K562 (cell line): ENCODE measurements at regions not wholly inside any gene's neighbourhood (a gene's known extent, or its start where the extent isn't known, plus 50 kb on each side); places are given as distances from the start of the nearest gene placed in this dataset.

Experiments
- ATAC-seq: fragments of 200-7000 bp; cut with Tn5 transposase; 3 replicates; pipeline ENCODE4 v1.9.1; 2020; ENCODE audit warnings: moderate library complexity
- BruUV-seq: library from RNA; stranded (reverse); fragments of 400-500 nt; replicated peaks from 2 replicates; lab custom pipeline; 2021; lab: Mats Ljungman, UMichigan
- CTCF ChIA-PET: fragments of 300-600 bp; formaldehyde crosslinking; extraction: SDS; loops from one replicate; lab custom pipeline; 2021; ENCODE audit warnings: low intra/inter-chr PET ratio; lab: Yijun Ruan, JAX
- POLR2A ChIA-PET: fragments of 300-600, 350-650 bp; sonication (Branson Sonifier 250); formaldehyde crosslinking; extraction: SDS; loops from one replicate; lab custom pipeline; 2021; ENCODE audit warnings: antibody characterized with exemption, inconsistent platforms; lab: Yijun Ruan, JAX
- DNase-seq, 4 experiments: peaks; one replicate each; pipeline versions ENCODE4 v3.0.0 to v3.0.0-alpha.2; 2011 to 2018; ENCODE audit warnings: low spot score in 3 of 4, mixed read lengths in 3 of 4; ENCODE audit errors: extremely low read depth in 1 of 4
- FAIRE-seq: peaks from 2 replicates; lab custom pipeline; 2011; peaks lifted over from hg19 to GRCh38; lab: Jason Lieb, UNC
- H2AFZ ChIP-seq: 2 replicates; pipeline ENCODE4 v1.6.0; 2011; ENCODE audit warnings: low read depth, low read length, control low read depth, inconsistent platforms
- H3K27ac ChIP-seq: fragments of 200-600 bp; 3 replicates; pipeline ENCODE4 v1.8.0; 2011; ENCODE audit warnings: low read depth, mild to moderate bottlenecking, control low read depth, inconsistent platforms, low read length, moderate library complexity, mixed read lengths; ENCODE audit errors: extremely low read depth
- H3K27me3 ChIP-seq, 2 experiments: fragments of 300-600 bp in 1 of 2; 2 replicates in 1 of 2; 3 replicates in 1 of 2; pipeline versions ENCODE4 v1.6.0 to v1.8.0; 2011; ENCODE audit warnings: inconsistent platforms in 2 of 2, low read length in 2 of 2, mild to moderate bottlenecking in 1 of 2, mixed read lengths in 1 of 2, moderate library complexity in 1 of 2; ENCODE audit not compliant: control insufficient read depth in 2 of 2, insufficient read depth in 2 of 2
- H3K36me3 ChIP-seq: fragments of 300-600 bp; 3 replicates; pipeline ENCODE4 v1.8.0; 2011; ENCODE audit warnings: mild to moderate bottlenecking, low read length, inconsistent platforms; ENCODE audit not compliant: control insufficient read depth, insufficient read depth
- H3K4me1 ChIP-seq, 2 experiments: fragments of 200-600 bp in 1 of 2; replicated peaks in 1 of 2; 2 replicates in 1 of 2; 3 replicates in 1 of 2; pipeline versions ENCODE4 v1.5.1 to v1.8.0; 2011; ENCODE audit warnings: inconsistent platforms in 2 of 2, low read length in 2 of 2, mild to moderate bottlenecking in 1 of 2, mixed read lengths in 1 of 2, moderate library complexity in 1 of 2; ENCODE audit not compliant: control insufficient read depth in 2 of 2, insufficient read depth in 2 of 2
- H3K4me2 ChIP-seq: 2 replicates; pipeline ENCODE4 v1.6.1; 2011; ENCODE audit warnings: low read length, control low read depth, inconsistent platforms, mixed read lengths; ENCODE audit not compliant: insufficient read depth
- H3K4me3 ChIP-seq: fragments of 200-600 bp; sonication (generic), shearing (Covaris generic); 2 replicates; pipeline ENCODE4 v1.5.1; 2016; ENCODE audit warnings: control low read depth, inconsistent platforms
- H3K79me2 ChIP-seq: fragments of 200-600 bp; 3 replicates; pipeline ENCODE4 v1.8.0; 2011; ENCODE audit warnings: low read length, inconsistent platforms; ENCODE audit not compliant: control insufficient read depth, insufficient read depth
- H3K9ac ChIP-seq, 2 experiments: 2 replicates each; pipeline versions ENCODE4 v1.6.0 to v1.6.1; 2011; ENCODE audit warnings: low read depth in 2 of 2, low read length in 2 of 2, control low read depth in 1 of 2, inconsistent platforms in 1 of 2, mild to moderate bottlenecking in 1 of 2, mixed read lengths in 1 of 2; ENCODE audit not compliant: insufficient read depth in 1 of 2
- H3K9me1 ChIP-seq: one replicate; pipeline ENCODE4 v1.6.0; 2011; ENCODE audit warnings: inconsistent platforms, mild to moderate bottlenecking, low read length, moderate library complexity; ENCODE audit not compliant: control insufficient read depth, insufficient read depth
- H3K9me3 ChIP-seq: replicated peaks from 2 replicates; pipeline ENCODE4 v1.5.1; 2011; ENCODE audit warnings: low read depth, low read length, inconsistent platforms; ENCODE audit not compliant: control insufficient read depth, insufficient read depth
- H4K20me1 ChIP-seq: replicated peaks from 2 replicates; pipeline ENCODE4 v1.6.1; 2011; ENCODE audit warnings: low read length, inconsistent platforms, mixed read lengths; ENCODE audit not compliant: control insufficient read depth, insufficient read depth
- BHLHE40 ChIP-seq: IDR thresholded peaks from 2 replicates; pipeline ENCODE4 v1.6.1; 2011; ENCODE audit warnings: low read length, improper control_type of control experiment
- CBX2 ChIP-seq: fragments of 200-600 bp; sonication (generic); IDR thresholded peaks from one replicate; pipeline ENCODE4 v1.6.1; 2012; ENCODE audit warnings: mild to moderate bottlenecking, low read length, inconsistent platforms; ENCODE audit not compliant: insufficient read depth, poor library complexity, severe bottlenecking
- GTF2F1 ChIP-seq: IDR thresholded peaks from 2 replicates; pipeline ENCODE4 v1.6.1; 2011; ENCODE audit warnings: low read depth, low read length, improper control_type of control experiment
- HNRNPH1 ChIP-seq: fragments of 200-400 bp; formaldehyde crosslinking; optimal IDR thresholded peaks from 2 replicates; pipeline ENCODE3; 2017; ENCODE audit warnings: low read depth, mild to moderate bottlenecking, low read length, moderate library complexity
- RHOXF2B ChIP-seq: fragments of 250-450 bp; sonication (Bioruptor Pico); conservative IDR thresholded peaks from 2 replicates; pipeline ENCODE4 v1.5.1; 2021
- RNF2 ChIP-seq: sonication (generic); IDR thresholded peaks from 2 replicates; pipeline ENCODE4 v1.6.1; 2016
- SLC30A9 ChIP-seq: fragments of 250-450 bp; sonication (Bioruptor Pico); IDR thresholded peaks from 2 replicates; pipeline ENCODE4 v1.8.0; 2022; ENCODE audit warnings: mild to moderate bottlenecking, moderate library complexity
- SRSF1 ChIP-seq: fragments of 200-400 bp; formaldehyde crosslinking; IDR thresholded peaks from 2 replicates; pipeline ENCODE4 v1.6.1; 2017; ENCODE audit warnings: mild to moderate bottlenecking, low read depth, low read length, moderate library complexity
- TCFL5 ChIP-seq: fragments of 250-450 bp; sonication (Bioruptor Pico); conservative IDR thresholded peaks from 2 replicates; pipeline ENCODE4 v1.6.1; 2021; ENCODE audit warnings: mild to moderate bottlenecking, moderate library complexity, matching md5 sums
- ZKSCAN1 ChIP-seq: fragments of 150-350 bp; IDR thresholded peaks from 2 replicates; pipeline ENCODE4 v1.6.1; 2016; ENCODE audit warnings: low read depth, low read length
- ZNF551 ChIP-seq: fragments of 250-450 bp; sonication (Bioruptor Pico); IDR thresholded peaks from 2 replicates; pipeline ENCODE4 v1.5.0; 2021; ENCODE audit warnings: mild to moderate bottlenecking, moderate library complexity
- ZNF76 ChIP-seq: fragments of 250-450 bp; sonication (Bioruptor Pico); IDR thresholded peaks from 2 replicates; pipeline ENCODE4 v1.4.0; 2020; ENCODE audit warnings: mild to moderate bottlenecking, moderate library complexity, borderline replicate concordance
- WGBS: fragments of 100-300 bp; shearing (Covaris generic); methylation state at CpG from one replicate; pipeline ENCODE4 v1.1.6; 2016; ENCODE audit warnings: low coverage, mixed read lengths; ENCODE audit not compliant: insufficient coverage; ENCODE audit errors: missing lambda C conversion rate; 5-methylcytosine and 5-hydroxymethylcytosine counted together
- in situ Hi-C: fragments of 300-500 bp; cut with MboI; formaldehyde crosslinking; loops from 4 replicates; pipeline ENCODE4 v1.15.0; 2018; ENCODE audit warnings: inconsistent platforms, mixed read lengths
- intact Hi-C: fragments of 100-400 bp; cut with micrococcal nuclease; formaldehyde crosslinking; loops from 2 replicates; pipeline ENCODE4 v1.14.2; 2022
- TF ChIP-seq, protein P1 (sequence below): fragments of 250-450 bp; sonication (Bioruptor Pico); IDR thresholded peaks from 2 replicates; pipeline ENCODE4 v1.8.0; 2022; ENCODE audit warnings: moderate library complexity, mild to moderate bottlenecking, inconsistent platforms

DNA sequence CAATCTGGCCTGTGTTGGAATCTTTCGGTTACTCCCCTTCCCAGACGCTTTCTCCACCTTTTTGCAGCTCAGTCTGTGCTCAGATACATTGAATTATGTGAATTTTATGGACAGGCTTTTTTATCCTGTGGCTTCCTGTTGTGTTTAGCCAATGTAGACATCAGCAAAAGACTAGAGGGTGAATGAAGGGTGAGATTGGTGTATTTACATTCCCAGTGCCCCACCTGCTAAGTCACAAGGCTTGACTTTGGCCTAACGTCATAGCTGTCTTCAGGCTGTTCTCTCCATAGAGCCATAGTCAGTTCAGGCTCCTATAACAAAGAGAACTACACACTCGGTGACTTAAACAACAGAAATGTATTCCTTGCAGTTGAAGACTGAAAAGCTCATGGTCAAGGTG, 97.5 kb upstream of the FSHB start:
- Histone ChIP-seq H3K79me2 (no peaks in the 10 kb centered on the region), H3K27ac (no peak overlapping the region), H3K4me2 (no peak overlapping the region), H2AFZ (no peak overlapping the region), H4K20me1 (no peaks in the 10 kb centered on the region), H3K36me3 (no peaks in the 10 kb centered on the region), H3K9me3 (no peaks in the 10 kb centered on the region; the same call in 1 of the 2 replicates), H3K4me1 (no peaks in the 10 kb centered on the region), H3K9me1 (no peaks in the 10 kb centered on the region), H3K4me3 (no peak overlapping the region)
- DNase-seq (no peak), FAIRE-seq (no peak)
- intact Hi-C loops: no loop called here
- TF ChIP-seq SRSF1 (no peak), CBX2 (no peak), ZNF76 (CRISPR knock-in tag) (no peak), GTF2F1 (no peak), SLC30A9 (CRISPR knock-in tag) (no peak), RHOXF2B (CRISPR knock-in tag) (no peak), TCFL5 (CRISPR knock-in tag) (no peak), ZNF551 (CRISPR knock-in tag) (no peak), HNRNPH1 (no peak), BHLHE40 (no peak), RNF2 (no peak), ZKSCAN1 (no peak)
- TF ChIP-seq, protein P1, sequence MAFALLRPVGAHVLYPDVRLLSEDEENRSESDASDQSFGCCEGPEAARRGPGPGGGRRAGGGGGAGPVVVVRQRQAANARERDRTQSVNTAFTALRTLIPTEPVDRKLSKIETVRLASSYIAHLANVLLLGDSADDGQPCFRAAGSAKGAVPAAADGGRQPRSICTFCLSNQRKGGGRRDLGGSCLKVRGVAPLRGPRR (CRISPR knock-in tag): no peak
- TF ChIP-seq, all 486 proteins: peak for 0
- CTCF ChIA-PET: no interaction called here
- H3K9ac ChIP-seq: no peak overlapping the region
- in situ Hi-C loops: no loop called here
- no peak for ATAC-seq
- BruUV-seq: no TSS peak
- POLR2A ChIA-PET: interaction anchor here (0.7 kb wide), 1 partner anchor 17 kb away, joined by 3 read pairs; no protein-coding TSS in a partner anchor
- no peaks in the 10 kb centered on the region for H3K27me3 ChIP-seq
- 0% methylated on average over 4 of the region's 4 CpGs for WGBS
